Duodenal mucosa (tissue), 2 donors: ENCODE measurements at regions not wholly inside any gene's neighbourhood (a gene's known extent, or its start where the extent isn't known, plus 50 kb on each side); places are given as distances from the start of the nearest gene placed in this dataset.

Experiments
- H3K27ac ChIP-seq: one replicate; pipeline ENCODE4 v1.7.0; 2013; ENCODE audit warnings: low read depth, low read length
- H3K27me3 ChIP-seq, 2 donors: one replicate each; pipeline ENCODE4 v1.7.0; 2013; ENCODE audit warnings: low read length in 2 of 2, control low read depth in 1 of 2; ENCODE audit not compliant: insufficient read depth in 2 of 2, control insufficient read depth in 1 of 2
- H3K36me3 ChIP-seq, 2 donors: one replicate each; pipeline ENCODE4 v1.7.0; 2013; ENCODE audit warnings: low read length in 2 of 2, control low read depth in 1 of 2; ENCODE audit not compliant: insufficient read depth in 2 of 2, control insufficient read depth in 1 of 2
- H3K4me1 ChIP-seq, 2 donors: one replicate each; pipeline ENCODE4 v1.7.0; 2013; ENCODE audit warnings: low read length in 2 of 2, control low read depth in 1 of 2; ENCODE audit not compliant: insufficient read depth in 2 of 2, control insufficient read depth in 1 of 2
- H3K4me3 ChIP-seq, 2 donors: one replicate each; pipeline ENCODE4 v1.7.0; 2013; ENCODE audit warnings: low read length in 2 of 2, low read depth in 1 of 2
- H3K9ac ChIP-seq, 2 donors: one replicate each; pipeline ENCODE4 v1.7.0; 2013; ENCODE audit warnings: low read length in 2 of 2, low read depth in 1 of 2
- H3K9me3 ChIP-seq, 2 donors: one replicate each; pipeline ENCODE4 v1.7.0; 2013; ENCODE audit warnings: low read length in 2 of 2, control low read depth in 1 of 2; ENCODE audit not compliant: control insufficient read depth in 1 of 2

GRCh38 chr10:130579913-130580312 lies 443.7 kb downstream of the GLRX3 start:
- Histone ChIP-seq H3K9ac (no peak overlapping the region), H3K27ac (no peak overlapping the region), H3K9me3 (no peaks in the 10 kb centered on the region), H3K4me3 (no peak overlapping the region), H3K4me1 (no peaks in the 10 kb centered on the region), H3K36me3 (no peaks in the 10 kb centered on the region), H3K27me3 (no peaks in the 10 kb centered on the region)

GRCh38 chr10:130580975-130581374 lies 444.8 kb downstream of the GLRX3 start:
- Histone ChIP-seq H3K4me1 (no peaks in the 10 kb centered on the region), H3K36me3 (no peaks in the 10 kb centered on the region), H3K9me3 (no peaks in the 10 kb centered on the region), H3K4me3 (no peak overlapping the region), H3K27me3 (no peaks in the 10 kb centered on the region), H3K9ac (no peak overlapping the region), H3K27ac (no peak overlapping the region)

- Histone ChIP-seq H3K9ac (no peak overlapping the region), H3K36me3 (no peaks in the 10 kb centered on the region), H3K9me3 (no peaks in the 10 kb centered on the region), H3K27ac (no peak overlapping the region), H3K27me3 (no peaks in the 10 kb centered on the region), H3K4me1 (no peaks in the 10 kb centered on the region), H3K4me3 (no peak overlapping the region)
Measured at GRCh38 chr10:130587718-130588117, 451.5 kb downstream of the GLRX3 start.

GRCh38 chr10:130606001-130606405 lies 469.8 kb downstream of the GLRX3 start:
- peak overlapping the region; percentile 44 for H3K27ac ChIP-seq
- no peaks in the 10 kb centered on the region for H3K36me3 ChIP-seq
- peaks cover 34 to 36% of the 10 kb centered on the region in 2 donors for H3K4me1 ChIP-seq
- H3K4me3 ChIP-seq = peak overlapping the region; percentile 31 to 40
- no peaks in the 10 kb centered on the region for H3K27me3 ChIP-seq
- H3K9ac ChIP-seq = peak overlapping the region in 1 of 2 donors; percentile 2
- no peaks in the 10 kb centered on the region for H3K9me3 ChIP-seq

GRCh38 chr10:130607366-130607765 lies 471.2 kb downstream of the GLRX3 start:
- Histone ChIP-seq H3K4me1 (peaks cover 34 to 36% of the 10 kb centered on the region in 2 donors), H3K4me3 (peak overlapping the region in 1 of 2 donors; percentile 22), H3K9ac (no peak overlapping the region), H3K27ac (no peak overlapping the region), H3K9me3 (no peaks in the 10 kb centered on the region), H3K27me3 (no peaks in the 10 kb centered on the region), H3K36me3 (no peaks in the 10 kb centered on the region)

- Histone ChIP-seq H3K27me3 (no peaks in the 10 kb centered on the region), H3K9ac (no peak overlapping the region), H3K27ac (no peak overlapping the region), H3K4me1 (peaks cover 18 to 19% of the 10 kb centered on the region in 2 donors), H3K9me3 (no peaks in the 10 kb centered on the region), H3K36me3 (no peaks in the 10 kb centered on the region), H3K4me3 (no peak overlapping the region)
Measured at GRCh38 chr10:130611239-130611638, 475.0 kb downstream of the GLRX3 start.

- Histone ChIP-seq H3K9ac (no peak overlapping the region), H3K27ac (no peak overlapping the region), H3K9me3 (no peaks in the 10 kb centered on the region), H3K36me3 (no peaks in the 10 kb centered on the region), H3K27me3 (no peaks in the 10 kb centered on the region), H3K4me3 (no peak overlapping the region), H3K4me1 (no peaks in the 10 kb centered on the region)
Measured at GRCh38 chr10:130615457-130615856, 479.3 kb downstream of the GLRX3 start.

GRCh38 chr10:130617985-130618384 lies 481.8 kb downstream of the GLRX3 start:
- Histone ChIP-seq H3K4me1 (no peaks in the 10 kb centered on the region), H3K27ac (no peak overlapping the region), H3K36me3 (no peaks in the 10 kb centered on the region), H3K4me3 (no peak overlapping the region), H3K9ac (no peak overlapping the region), H3K27me3 (no peaks in the 10 kb centered on the region), H3K9me3 (no peaks in the 10 kb centered on the region)

- Histone ChIP-seq H3K4me1 (no peaks in the 10 kb centered on the region), H3K27ac (no peak overlapping the region), H3K27me3 (no peaks in the 10 kb centered on the region), H3K9ac (no peak overlapping the region), H3K4me3 (no peak overlapping the region), H3K9me3 (no peaks in the 10 kb centered on the region), H3K36me3 (no peaks in the 10 kb centered on the region)
Measured at GRCh38 chr10:130618647-130619046, 482.5 kb downstream of the GLRX3 start.

- no peaks in the 10 kb centered on the region for H3K27me3 ChIP-seq
Measured at GRCh38 chr10:130621231-130621775, 485.1 kb downstream of the GLRX3 start.

More at GRCh38 chr10:130621231-130621775, 485.1 kb downstream of the GLRX3 start:
- H3K4me3 ChIP-seq = no peak overlapping the region
- H3K36me3 ChIP-seq = no peaks in the 10 kb centered on the region
- H3K9ac ChIP-seq = no peak overlapping the region
- no peaks in the 10 kb centered on the region for H3K4me1 ChIP-seq
- H3K9me3 ChIP-seq = no peaks in the 10 kb centered on the region
- H3K27ac ChIP-seq = no peak overlapping the region
